ENCODE measurements at regions not wholly inside any gene's neighbourhood (a gene's known extent, or its start where the extent isn't known, plus 50 kb on each side); places are given as distances from the start of the nearest gene placed in this dataset.

GRCh38 chr13:99620806-99621205, 119.5 kb downstream of the TM9SF2 start:
- DNase-seq (ENCODE audit: insufficient read length, low spot score) (no peak), FAIRE-seq (no peak)

GRCh38 chr13:99619207-99619606, 117.9 kb downstream of the TM9SF2 start:
- DNase-seq (ENCODE audit: insufficient read length, low spot score) (no peak), FAIRE-seq (no peak)

DNA sequence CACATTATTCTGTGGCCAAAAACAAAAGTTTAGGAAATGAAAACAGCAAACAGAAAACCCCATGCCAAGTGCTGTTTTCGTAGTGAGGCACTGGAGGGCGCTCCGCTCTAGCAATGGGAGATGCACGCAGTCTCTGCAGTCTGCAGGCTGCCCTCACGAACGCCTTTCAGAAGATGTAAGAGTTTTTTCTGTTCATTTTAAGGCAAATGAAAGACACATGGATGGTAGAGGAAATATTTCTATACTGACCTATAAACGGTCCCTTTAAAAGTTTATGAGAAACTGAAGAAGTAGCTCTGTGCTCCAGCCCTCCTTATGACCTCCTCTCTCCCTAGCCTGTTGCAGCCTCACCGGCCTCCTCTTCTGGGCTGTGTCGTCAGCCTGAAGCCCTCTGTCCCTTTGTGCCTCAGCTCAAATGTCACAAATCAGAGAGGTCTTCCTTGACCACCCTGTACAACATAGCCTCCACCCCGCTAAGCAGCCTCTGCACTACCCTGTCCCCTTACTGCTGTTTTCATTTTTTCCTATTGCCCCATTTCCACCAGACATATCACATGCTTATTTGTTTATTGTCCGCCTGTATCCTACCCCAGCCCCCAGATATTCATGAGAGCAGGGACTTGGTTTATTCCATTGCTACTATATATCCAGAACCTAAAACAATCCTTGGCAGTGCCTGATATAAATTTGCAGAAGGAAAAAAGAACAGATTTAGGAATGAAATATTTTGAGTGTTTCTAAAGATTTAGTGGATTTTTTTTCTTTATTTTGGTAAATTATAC, 116.4 kb downstream of the TM9SF2 start:
- DNase-seq (ENCODE audit: insufficient read length, low spot score) (no peak), FAIRE-seq (peak; percentile 42)

DNA sequence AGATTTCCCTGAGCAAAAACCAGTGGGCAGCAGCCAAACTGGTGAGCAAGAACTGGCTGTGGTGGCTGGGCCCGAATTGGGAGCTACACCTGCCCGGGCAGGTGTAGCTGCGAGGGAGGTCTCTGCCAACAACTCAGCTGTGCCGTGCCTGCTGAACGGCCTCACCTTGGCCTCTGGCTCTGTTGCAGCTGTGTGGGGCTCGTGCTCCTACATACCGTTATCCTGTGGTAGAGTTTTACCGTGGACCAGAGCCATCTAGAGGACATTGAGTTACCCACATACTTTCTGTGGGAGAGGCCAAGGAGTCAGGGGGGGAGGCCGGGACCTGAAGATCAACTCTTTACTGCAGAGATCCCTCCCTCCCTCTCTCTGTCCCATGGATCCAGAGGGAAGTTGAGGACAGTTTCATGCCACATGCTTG, 113.2 kb downstream of the TM9SF2 start:
- FAIRE-seq: peak; percentile 68
- DNase-seq (ENCODE audit: insufficient read length, low spot score): no peak

Data from GM19239 (cell line).